Right lobe of liver (tissue), 6 donors: ENCODE measurements at regions not wholly inside any gene's neighbourhood (a gene's known extent, or its start where the extent isn't known, plus 50 kb on each side); places are given as distances from the start of the nearest gene placed in this dataset.

Source experiments
- ATAC-seq, 4 donors: fragments of 200-7000 bp; cut with Tn5 transposase; one replicate each; pipeline ENCODE4 v1.9.1; 2020; ENCODE audit warnings: mild to moderate bottlenecking in 4 of 4, moderate library complexity in 4 of 4
- DNase-seq, 3 donors: peaks; one replicate each; pipeline ENCODE4 v3.0.0-alpha.2; 2020
- H3K27ac ChIP-seq, 3 donors: fragments of 200-600 bp; one replicate each; pipeline ENCODE4 v1.8.0; 2022
- H3K27me3 ChIP-seq, 2 donors: fragments of 200-600 bp; one replicate each; pipeline ENCODE4 v1.8.0; 2022
- H3K36me3 ChIP-seq, 4 donors: fragments of 200-600 bp; sonication (generic) in 1 of 4; one replicate each; pipeline versions ENCODE4 v1.5.1 to v1.8.0; 2017 to 2022; ENCODE audit warnings: control low read depth in 1 of 4
- H3K4me1 ChIP-seq, 4 donors: fragments of 200-600 bp; sonication (generic) in 1 of 4; one replicate each; pipeline versions ENCODE4 v1.5.1 to v1.8.0; 2017 to 2022; ENCODE audit warnings: control low read depth in 1 of 4
- H3K4me3 ChIP-seq, 3 donors: fragments of 200-600 bp; one replicate each; pipeline ENCODE4 v1.8.0; 2022
- H3K9me3 ChIP-seq, 4 donors: fragments of 200-600 bp; sonication (generic) in 1 of 4; one replicate each; pipeline versions ENCODE4 v1.5.1 to v1.8.0; 2017 to 2022; ENCODE audit warnings: control low read depth in 1 of 4
- CTCF ChIP-seq, 4 donors: fragments of 200-600 bp in 3 of 4; fragments of 450-650 bp in 1 of 4; IDR thresholded peaks; one replicate each; pipeline versions ENCODE4 v1.5.1 to v1.8.0; 2016 to 2022; ENCODE audit warnings: antibody characterized with exemption in 4 of 4, mild to moderate bottlenecking in 2 of 4
- POLR2A ChIP-seq: fragments of 450-650 bp; IDR thresholded peaks from one replicate; pipeline ENCODE4 v1.6.1; 2017; ENCODE audit warnings: antibody characterized with exemption, mild to moderate bottlenecking
- WGBS: methylation state at CpG from one replicate; pipeline ENCODE4 v1.1.6; 2018; ENCODE audit warnings: low coverage, low lambda C conversion rate; ENCODE audit not compliant: insufficient coverage; ENCODE audit errors: missing lambda C conversion rate; 5-methylcytosine and 5-hydroxymethylcytosine counted together
- intact Hi-C, 2 donors: fragments of 100-400 bp; cut with DNase I; formaldehyde crosslinking; loops; one replicate each; pipeline versions ENCODE4 v1.11.2 to v1.14.1; 2022
- donor health status: DM: no; HTN: yes; CAD: no.
- donor health status: DM: no; HTN: no; CAD: no.
- donor health status: DM: no; HTN: no; CAD: no.
- donor health status: DM: no; HTN: yes; CAD: no.
- donor health status: DM: no; HTN: yes; CAD: no.

- DNase-seq, result no peak
- ATAC-seq, result no peak
- H3K4me3 ChIP-seq, result no peak overlapping the region
- H3K27me3 ChIP-seq, result no peaks in the 10 kb centered on the region
- no peak for TF ChIP-seq POLR2A
- no peaks in the 10 kb centered on the region for H3K4me1 ChIP-seq
- 49% methylated on average over 3 of the region's 3 CpGs for WGBS
- intact Hi-C loops, result no loop called here
- no peaks in the 10 kb centered on the region for H3K9me3 ChIP-seq
- no peak overlapping the region for H3K27ac ChIP-seq
- H3K36me3 ChIP-seq, result no peaks in the 10 kb centered on the region
These were observed 646.5 kb upstream of the GRAMD2B start for GRCh38 chr5:125776656-125777139.

GRCh38 chr5:125778791-125779190 is 644.4 kb upstream of the GRAMD2B start:
- intact Hi-C loops, result no loop called here
- H3K27ac ChIP-seq, result no peak overlapping the region
- no peaks in the 10 kb centered on the region for H3K36me3 ChIP-seq
- no peak overlapping the region for H3K4me3 ChIP-seq
- H3K9me3 ChIP-seq, result no peaks in the 10 kb centered on the region
- ATAC-seq (no peak), DNase-seq (no peak)
- no peaks in the 10 kb centered on the region for H3K4me1 ChIP-seq
- H3K27me3 ChIP-seq, result no peaks in the 10 kb centered on the region
- 63% methylated on average over 4 of the region's 4 CpGs for WGBS
- TF ChIP-seq CTCF (IDR thresholded peaks at IDR 0.05) (no peak), POLR2A (no peak)

GRCh38 chr5:125785407-125785806 is 637.8 kb upstream of the GRAMD2B start:
- Histone ChIP-seq H3K36me3 (no peaks in the 10 kb centered on the region), H3K4me3 (no peak overlapping the region), H3K27ac (no peak overlapping the region), H3K27me3 (no peaks in the 10 kb centered on the region), H3K4me1 (no peaks in the 10 kb centered on the region), H3K9me3 (no peaks in the 10 kb centered on the region)
- no peak for DNase-seq
- TF ChIP-seq POLR2A, result no peak
- no peak for ATAC-seq
- intact Hi-C loops, result no loop called here
- WGBS, result 41% methylated on average over 2 of the region's 2 CpGs

GRCh38 chr5:125786021-125786420 is 637.2 kb upstream of the GRAMD2B start:
- no peaks in the 10 kb centered on the region for H3K36me3 ChIP-seq
- 55% methylated on average over 2 of the region's 2 CpGs for WGBS
- no peaks in the 10 kb centered on the region for H3K4me1 ChIP-seq
- ATAC-seq (no peak), DNase-seq (no peak)
- H3K9me3 ChIP-seq, result no peaks in the 10 kb centered on the region
- no peak overlapping the region for H3K4me3 ChIP-seq
- no peak for TF ChIP-seq CTCF (IDR thresholded peaks at IDR 0.05)
- TF ChIP-seq POLR2A, result no peak
- intact Hi-C loops, result no loop called here
- H3K27ac ChIP-seq, result no peak overlapping the region
- no peaks in the 10 kb centered on the region for H3K27me3 ChIP-seq

- intact Hi-C loops, result no loop called here
- no peak for ATAC-seq
- Histone ChIP-seq H3K4me3 (no peak overlapping the region), H3K36me3 (no peaks in the 10 kb centered on the region), H3K9me3 (no peaks in the 10 kb centered on the region), H3K4me1 (no peaks in the 10 kb centered on the region), H3K27ac (no peak overlapping the region), H3K27me3 (no peaks in the 10 kb centered on the region)
- TF ChIP-seq POLR2A (no peak), CTCF (IDR thresholded peaks at IDR 0.05) (no peak)
- no peak for DNase-seq
- 100% methylated on average over 1 of the region's 1 CpG for WGBS
These were observed 629.7 kb upstream of the GRAMD2B start for GRCh38 chr5:125793470-125793869.

- TF ChIP-seq POLR2A (no peak), CTCF (IDR thresholded peaks at IDR 0.05) (no peak)
- H3K36me3 ChIP-seq, result no peaks in the 10 kb centered on the region
- ATAC-seq, result no peak
These were observed 628.3 kb upstream of the GRAMD2B start for GRCh38 chr5:125794922-125795321.

More at GRCh38 chr5:125794922-125795321, 628.3 kb upstream of the GRAMD2B start:
- Histone ChIP-seq H3K27ac (no peak overlapping the region), H3K4me3 (no peak overlapping the region), H3K9me3 (no peaks in the 10 kb centered on the region), H3K27me3 (no peaks in the 10 kb centered on the region), H3K4me1 (no peaks in the 10 kb centered on the region)
- intact Hi-C loops, result no loop called here
- no peak for DNase-seq
